NCI-H2196 treated with DMSO at 0.1 percent for 48 hours (cell line): ENCODE measurements at regions not wholly inside any gene's neighbourhood (a gene's known extent, or its start where the extent isn't known, plus 50 kb on each side); places are given as distances from the start of the nearest gene placed in this dataset.

Experiments used
- DNase-seq: peaks from one replicate; lab custom pipeline; 2025; ENCODE audit not compliant: unreplicated experiment; lab: John Stamatoyannopoulos, UW

DNA sequence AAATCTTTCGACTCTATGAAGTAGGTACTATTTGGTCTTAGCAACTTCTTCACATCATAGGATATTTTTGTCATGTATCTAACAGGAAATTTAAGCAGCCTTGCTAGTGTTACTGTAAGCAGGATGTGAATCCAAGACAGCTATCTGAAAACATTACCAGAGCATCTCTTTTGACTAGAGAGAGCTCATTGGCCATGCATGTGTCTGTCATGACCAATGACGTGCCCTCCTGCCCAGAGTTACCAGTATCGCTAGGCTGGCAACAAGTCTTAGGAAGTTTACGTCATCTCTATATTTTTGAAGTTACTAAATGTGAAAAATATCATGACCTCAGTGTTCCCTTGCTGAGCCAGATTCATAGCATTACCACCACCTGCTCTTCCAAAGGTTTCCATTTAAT is 130.9 kb upstream of the TP63 start:
- no peak for DNase-seq

DNA sequence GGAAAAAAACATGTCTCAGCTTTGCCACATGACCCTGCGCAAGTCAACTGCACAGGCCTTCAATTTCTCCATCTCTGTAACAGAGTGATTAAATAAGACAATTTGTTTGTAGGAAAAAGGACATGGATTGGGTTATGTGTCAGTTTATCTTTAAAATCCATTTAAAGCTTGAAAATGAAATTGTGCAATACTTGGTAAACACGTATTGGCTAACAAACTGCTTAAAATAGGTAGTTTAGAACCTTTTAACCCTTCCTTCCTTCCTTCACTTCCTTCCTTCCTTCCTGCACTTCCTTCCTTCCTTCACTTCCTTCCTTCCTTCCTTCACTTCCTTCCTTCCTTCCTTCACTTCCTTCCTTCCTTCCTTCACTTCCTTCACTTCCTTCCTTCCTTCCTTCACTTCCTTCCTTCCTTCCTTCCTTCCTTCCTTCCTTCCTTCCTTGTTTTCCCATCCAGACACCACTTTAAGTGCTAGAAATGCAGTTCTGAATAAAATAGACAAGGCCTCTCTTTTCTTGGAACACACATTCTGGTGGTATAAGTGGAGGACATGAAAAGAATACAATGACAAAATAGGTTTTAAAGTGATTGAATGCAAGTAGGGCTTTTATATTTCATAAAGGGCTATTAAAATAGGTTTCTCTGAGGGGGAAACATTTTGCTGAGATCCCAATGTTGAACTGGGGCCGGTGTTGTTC is 130.2 kb upstream of the TP63 start:
- DNase-seq = no peak

DNA sequence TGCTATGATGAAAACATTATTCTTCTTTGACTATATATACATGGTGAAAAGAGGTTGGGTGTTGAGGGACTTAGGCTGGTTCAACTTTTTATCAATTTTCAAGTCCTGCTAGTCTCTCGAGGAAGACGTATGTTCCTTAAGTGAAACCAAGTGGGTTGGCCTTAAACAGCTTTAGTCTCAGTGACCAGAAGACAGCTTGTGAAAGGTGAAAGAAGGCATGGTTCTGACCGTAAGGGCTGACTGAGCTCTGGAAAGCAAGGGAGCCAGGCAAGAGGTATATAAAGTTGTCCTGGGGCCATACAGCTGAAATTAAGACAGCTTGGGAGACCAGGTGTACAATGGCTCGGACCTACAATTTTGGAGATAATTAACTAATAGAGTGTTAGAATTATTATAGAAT is 128.9 kb upstream of the TP63 start:
- DNase-seq = no peak

DNA sequence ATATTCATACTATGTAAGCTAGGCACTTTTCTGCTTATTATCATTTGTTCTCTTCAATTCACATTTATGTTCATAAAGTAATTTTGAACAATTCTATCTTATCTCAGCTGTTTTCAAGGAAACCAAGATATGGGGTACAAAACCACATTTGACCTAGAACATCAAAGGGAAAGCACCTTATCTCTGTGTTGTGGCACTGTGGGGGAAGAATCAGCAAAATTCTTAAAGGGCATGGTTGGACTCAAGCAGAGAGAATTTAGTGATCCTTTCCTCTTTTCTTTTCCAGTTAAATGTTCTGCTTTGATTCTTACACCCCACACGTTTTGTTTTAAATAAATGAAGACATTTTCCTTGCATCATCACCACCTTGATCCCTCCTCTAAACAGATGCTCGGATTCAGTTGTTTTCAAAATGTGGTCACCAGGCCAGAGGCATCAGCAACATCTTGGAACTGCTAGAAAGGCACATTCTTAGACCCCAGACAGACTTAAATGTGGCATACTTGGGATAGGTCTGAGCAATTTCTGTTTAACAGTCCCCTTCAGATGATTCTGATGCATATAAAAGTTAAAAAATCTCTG is 128.4 kb upstream of the TP63 start:
- DNase-seq = no peak

DNA sequence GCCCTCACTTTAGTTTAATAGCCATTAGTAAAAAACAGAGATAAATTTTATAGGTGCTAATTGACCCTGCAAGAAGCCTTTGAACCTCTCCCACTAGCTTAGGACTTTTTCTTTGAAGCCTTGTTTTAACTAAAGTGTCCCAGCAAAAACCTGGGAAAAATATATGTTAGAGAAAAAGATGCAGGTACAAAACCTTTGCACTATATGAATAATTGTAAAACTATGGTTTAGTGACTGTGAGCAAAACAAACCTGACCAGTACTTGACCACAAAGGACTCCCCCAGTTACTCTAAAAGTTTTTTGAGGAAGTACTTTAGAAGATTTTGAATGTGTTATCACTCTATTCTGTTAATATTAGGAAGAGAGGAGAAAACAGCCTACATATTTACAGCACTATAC is 123.3 kb upstream of the TP63 start:
- no peak for DNase-seq

DNA sequence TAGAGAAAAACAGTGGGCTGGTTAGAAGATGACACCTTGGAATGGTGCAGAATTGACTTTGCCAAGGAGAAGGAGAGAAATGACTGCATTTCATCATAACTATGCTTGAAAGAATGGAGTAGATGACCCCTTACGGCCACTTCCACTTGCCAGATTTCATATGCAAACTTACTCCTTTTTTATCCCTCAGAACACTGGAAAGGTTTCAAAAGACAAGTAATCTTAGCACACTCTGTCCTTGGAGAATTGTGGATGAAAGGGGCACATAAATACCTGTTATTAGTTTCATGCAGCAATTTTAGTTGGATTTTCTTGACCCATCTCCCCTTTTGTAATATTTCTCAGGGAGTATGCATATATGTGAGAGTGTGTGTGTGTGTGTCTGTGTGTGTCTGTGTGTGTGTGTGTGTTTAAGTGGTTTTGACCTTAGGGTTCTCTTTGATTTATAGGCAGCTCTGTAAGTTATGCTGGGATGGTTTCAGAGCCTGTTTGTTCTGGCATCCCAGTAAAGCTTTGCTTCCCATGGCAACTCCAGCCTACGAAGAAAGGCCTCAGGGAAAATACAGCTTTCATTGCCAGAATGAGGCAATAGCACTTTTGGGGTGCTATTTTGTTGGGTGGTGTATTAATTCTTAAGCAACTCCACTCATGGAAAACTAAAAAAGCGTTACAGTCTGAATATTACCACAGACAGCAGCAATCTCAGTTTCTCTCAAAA is 122.2 kb upstream of the TP63 start:
- DNase-seq = no peak

DNA sequence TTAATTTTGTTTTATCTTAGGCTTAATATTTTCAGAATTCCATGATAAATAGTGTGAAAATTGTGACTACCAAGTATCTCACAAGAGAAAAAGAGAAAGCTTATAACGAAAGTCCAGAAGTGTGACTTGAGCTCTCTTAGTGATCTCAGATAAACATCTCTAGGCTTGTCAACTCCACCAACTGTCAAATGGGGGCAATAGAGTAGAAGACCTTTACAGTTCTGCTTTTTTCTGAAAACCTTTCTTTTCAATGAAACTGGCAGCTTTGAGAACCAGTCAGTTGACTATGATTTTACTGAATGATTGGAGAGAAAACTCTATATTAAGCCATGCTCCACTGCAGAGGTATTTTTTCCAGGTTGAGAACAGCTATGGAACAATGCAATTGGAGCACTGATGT is 119.2 kb upstream of the TP63 start:
- DNase-seq = no peak

DNA sequence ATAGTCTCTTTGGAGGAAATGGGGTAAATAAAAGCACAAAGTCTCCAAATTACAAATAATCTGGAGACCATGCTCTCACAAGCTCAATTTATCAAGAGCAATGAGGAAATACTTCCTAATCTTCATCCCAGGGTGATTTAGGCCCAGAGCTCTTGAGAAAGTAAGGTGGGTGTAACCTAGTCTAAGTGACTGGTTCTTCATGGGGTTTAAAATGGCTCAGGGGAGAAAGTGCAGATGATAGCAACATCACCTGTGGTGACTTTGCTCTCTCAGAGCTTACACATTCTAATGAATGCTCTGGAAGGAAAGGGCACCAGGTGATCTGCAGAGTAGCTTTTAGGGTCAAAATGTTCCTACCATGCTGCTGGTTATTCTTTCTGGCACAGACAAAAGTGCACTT is 118.4 kb upstream of the TP63 start:
- no peak for DNase-seq

DNA sequence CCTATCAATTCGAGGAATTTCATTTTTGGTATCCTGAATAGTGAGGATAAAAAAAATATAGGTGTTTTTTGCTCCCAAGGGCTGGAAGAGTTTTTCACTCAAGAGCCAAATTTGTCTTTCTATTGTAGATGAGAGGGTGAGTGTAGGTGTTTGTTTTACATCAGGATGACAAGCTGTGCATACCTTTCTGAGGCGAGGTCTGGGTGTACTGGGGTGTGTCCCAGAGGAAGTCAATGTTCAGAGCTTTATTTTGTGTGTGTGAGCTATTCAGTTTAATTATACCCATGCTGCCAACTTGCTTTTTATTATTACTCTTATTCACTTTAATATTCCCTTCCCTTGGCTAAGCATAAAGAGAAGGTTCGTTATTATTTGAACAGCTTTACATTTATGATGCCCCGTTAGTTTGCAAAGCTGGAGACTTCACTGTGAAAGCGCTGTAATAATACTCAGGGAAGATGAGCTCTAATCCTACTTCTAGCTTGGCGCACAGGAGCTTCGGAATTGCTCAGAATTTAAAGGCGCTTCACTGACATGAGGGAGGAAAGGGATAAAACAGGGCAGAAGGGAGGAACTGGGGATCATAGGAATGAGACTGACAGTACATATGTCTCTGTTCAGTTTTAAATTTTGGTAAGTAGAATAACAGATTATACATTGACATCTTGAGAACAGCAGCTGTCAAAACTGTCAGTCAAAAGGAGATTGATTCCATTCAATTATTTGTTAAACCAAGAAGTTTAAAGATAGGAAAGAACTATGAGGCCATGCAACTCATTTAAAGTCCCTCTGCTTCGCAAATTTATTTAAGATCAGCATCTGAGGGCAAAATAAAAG is 117.7 kb upstream of the TP63 start:
- no peak for DNase-seq

DNA sequence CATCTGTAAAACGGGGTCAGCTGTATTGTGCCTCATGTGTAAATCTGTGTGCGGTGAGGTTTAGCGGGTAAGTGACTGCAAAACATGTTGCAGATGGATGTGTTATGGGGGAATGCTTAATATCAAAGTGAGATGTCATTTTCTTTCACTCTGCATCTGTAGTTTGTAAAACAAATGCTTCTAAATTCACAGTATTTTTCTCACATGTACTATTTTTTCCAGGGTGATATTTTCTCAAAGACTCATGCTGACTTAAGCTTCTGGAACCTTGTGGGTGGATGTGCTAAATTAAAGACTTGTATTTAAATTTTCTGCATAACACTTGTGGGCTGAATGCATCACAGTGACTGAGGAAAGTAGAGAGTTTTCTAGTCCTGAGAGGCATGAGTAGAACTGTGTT is 115.2 kb upstream of the TP63 start:
- DNase-seq = no peak

DNA sequence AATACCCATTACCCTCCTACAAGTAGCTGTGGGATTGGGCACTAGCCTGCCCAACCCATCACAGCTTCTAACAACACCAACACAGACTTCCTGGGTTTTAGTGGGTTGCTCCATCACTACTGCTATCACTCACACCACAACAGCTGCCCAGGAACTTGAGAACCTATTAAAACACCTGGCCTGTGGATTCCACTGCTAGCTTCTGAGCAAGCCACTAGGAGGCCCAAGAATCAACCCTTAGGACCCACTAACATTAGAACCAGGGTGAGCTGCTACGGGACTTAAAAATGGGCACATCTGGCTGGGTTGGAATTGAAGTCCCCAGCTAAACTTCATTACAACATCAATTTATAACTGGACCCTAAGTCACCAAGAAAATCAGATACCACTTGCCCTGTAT is 113.2 kb upstream of the TP63 start:
- no peak for DNase-seq

DNA sequence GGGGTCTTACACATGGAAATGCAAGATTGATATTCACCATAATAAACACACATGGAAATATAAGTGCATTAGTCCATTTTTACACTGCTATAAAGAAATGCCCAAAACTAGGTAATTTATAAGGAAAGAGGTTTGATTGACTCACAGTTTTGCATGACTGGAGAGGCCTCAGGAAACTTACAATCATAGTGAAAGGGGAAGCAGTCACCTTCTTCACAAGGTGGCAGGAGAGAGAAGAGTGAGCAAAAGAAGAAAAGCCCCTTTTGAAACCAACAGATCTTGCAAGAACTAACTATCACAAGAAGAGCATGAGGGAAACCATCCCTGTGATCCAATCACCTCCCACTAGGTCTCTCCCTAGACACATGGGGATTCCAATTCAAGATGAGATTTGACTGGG is 111.7 kb upstream of the TP63 start:
- no peak for DNase-seq

DNA sequence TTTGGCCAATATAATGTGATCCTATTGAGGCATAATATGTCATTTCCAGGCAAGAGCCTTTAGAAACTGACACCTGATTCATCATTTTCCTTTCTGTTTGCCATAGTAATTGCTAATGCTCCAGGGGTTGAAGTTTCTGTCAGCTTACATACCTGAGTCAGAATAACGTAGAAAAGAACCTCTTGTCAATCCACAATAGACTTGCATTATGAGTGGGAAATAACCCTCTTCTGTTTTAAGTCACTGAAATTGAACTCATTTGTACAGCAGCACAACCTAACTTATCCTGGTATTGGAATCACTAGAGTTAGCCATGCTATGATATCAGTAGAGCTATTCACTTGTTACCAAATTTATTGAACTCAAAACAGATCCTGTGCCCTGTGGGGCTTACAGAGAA is 101.7 kb upstream of the TP63 start:
- DNase-seq = no peak

DNA sequence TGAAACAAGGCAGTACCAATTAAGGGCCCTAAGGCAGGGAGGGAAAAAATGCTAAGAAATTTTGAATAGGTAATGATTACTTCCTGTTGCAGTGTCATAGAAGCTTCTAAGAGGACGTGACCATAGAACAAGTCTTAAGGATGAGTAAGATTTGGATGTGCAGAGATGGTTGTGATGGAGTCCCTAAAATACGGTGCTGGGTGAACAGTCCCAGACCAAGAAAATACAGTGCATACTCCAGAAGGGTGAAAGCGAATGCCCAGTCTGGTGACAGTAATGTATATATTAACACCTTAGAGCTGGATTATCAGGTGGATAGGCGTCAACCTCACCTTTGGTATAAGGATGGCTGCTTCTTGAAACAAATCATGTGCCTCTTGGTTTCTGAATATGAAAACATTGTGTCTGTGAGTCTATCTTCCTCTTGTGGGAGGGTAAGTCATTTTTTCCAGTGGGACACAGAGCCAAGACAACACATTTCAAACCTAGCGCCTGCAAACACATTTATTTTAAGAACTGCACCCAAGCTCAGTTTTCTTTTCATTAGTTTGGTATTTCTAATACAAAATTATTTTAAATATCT is 101.2 kb upstream of the TP63 start:
- no peak for DNase-seq

DNA sequence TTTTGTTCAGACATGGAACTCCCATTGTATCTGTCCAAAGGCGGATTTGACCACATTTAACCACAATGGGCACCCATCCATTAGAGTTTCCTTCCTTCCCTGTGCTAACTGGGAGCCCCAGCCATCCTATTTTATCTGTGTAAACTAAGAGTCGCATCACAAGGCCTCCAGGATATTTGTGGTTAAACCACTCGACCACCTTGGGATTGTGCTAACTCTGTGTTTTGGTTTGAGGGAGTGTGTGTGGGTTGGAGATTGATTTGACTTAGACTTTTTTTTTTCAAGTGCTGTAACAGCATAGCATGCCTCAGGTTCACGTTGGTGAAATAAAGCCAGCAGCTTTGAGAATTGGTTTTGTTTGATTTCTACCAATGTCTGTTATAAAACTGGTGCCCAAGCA is 100.4 kb upstream of the TP63 start:
- DNase-seq = no peak

DNA sequence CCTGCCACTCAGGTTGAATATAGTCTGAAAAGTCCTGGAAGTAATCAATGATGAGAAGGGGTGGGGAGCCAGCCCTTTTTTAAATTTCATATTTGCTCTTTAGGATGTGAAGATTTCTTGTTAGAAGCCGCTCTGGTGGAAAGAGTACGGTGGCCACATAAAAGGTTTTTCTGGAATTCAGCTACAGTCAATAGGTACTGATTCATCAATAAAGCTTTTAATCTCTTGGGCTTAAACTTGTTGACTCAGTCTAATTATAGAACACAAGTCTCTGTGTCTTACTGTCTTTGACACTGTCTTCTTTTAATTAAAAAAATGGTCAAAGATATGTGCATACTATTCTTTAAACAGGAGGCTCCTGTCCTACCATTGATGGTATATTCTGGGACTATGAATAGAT is 99.9 kb upstream of the TP63 start:
- no peak for DNase-seq

DNA sequence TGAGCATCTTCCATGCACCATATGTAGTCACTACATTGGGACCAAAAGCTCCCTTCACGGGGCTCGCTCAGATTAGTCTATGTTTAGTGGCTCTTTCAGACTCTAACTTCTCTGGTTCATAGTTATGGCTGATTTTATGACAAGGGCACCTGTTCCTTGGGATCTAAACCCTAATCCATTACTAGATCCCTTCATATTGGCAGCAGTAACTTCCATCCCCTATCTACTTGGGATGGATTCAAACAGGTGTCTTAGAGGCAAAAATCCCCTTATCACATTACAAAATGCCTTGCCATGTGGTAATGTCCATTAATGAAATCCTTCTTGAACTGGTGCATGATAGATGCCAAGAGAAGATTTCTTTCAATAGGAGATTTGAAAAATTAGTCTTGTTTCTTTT is 96.7 kb upstream of the TP63 start:
- no peak for DNase-seq

DNA sequence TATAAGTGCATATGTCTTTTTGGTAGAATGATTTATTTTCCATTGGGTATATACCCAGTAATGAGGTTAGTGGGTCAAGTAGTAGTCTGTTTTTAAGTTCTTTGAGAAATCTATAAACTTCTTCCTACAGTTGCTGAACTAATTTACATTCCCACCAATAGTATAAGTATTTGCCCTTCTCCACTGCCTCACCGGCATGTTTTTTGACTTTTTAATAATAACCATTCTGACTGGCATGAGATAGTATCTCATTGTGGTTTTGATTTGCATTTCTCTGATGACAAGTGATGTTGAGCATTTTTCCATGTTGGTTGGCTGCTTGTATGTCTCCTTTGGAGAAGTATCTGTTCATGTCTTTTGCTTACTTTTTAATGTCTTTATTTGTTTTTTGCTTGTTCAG is 94.1 kb upstream of the TP63 start:
- no peak for DNase-seq

DNA sequence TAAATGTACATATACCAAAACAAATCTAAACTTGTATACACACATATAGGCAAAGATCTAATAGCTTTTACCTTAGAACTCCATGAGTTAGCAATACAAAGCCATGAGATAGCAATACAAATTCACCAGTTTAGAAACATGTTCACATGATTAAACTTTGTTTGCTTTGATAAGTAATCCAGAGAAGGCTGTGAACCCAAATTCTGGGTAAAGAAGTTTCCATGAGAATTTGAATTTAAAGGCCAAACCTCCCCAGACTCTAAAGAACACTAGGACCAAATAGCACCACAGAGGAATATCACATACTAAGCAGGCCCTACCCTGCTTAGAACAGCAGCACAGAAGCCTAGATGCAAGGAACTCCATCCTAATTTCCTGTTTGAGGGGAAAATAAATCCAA is 83.7 kb upstream of the TP63 start:
- DNase-seq = no peak

DNA sequence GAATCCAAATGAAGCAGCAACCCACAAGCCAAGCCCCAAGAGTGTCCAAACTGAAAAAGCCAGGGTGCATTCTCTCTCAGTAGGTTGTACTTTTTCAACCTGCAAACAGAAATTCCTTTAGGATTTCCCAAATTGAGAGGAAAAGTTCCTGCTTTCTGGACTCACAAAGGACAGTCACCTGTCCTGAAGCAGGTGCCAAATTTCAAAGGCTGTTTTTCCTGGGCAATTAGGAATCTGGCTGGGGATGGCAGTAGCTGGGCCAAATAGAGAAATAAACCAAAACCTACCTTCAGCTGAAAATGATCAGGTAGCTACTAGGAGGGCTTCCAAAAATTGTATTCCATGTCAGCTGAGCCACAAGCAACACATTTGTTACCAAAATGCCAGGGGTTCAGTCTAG is 83.1 kb upstream of the TP63 start:
- no peak for DNase-seq

DNA sequence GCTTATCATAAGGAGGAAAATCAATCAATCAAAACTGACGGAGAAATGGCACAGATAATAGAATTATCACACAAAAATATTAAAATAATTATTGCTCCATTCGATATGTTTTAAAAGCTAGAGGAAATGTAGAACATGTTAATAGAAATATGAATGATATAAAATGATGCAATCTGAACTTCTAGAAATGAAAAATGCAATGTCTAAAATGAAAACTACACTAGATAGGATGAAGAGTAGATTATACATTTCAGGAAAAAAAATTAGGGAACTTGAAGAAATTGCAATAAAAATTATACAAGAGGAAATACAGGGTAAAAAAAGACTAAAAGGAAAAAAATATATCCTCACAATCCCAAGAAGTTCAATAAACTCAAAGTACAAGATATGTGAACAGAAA is 80.2 kb upstream of the TP63 start:
- DNase-seq = no peak
